Neuronal stem cell (in vitro differentiated cells): ENCODE measurements at regions not wholly inside any gene's neighbourhood (a gene's known extent, or its start where the extent isn't known, plus 50 kb on each side); places are given as distances from the start of the nearest gene placed in this dataset.

Source experiments
- DNase-seq: peaks from one replicate; pipeline ENCODE4 v3.0.0-alpha.2; 2013; ENCODE audit warnings: low spot score
- H2AFZ ChIP-seq: one replicate; pipeline ENCODE4 v1.6.1; 2013; ENCODE audit warnings: mild to moderate bottlenecking, low read length, inconsistent platforms
- H2AK5ac ChIP-seq: 2 replicates; pipeline ENCODE4 v1.6.1; 2013; ENCODE audit warnings: low read depth, mild to moderate bottlenecking, inconsistent platforms, low read length, moderate library complexity, mixed read lengths
- H2BK120ac ChIP-seq: 2 replicates; pipeline ENCODE4 v1.6.1; 2013; ENCODE audit warnings: low read depth, mild to moderate bottlenecking, inconsistent platforms, low read length, moderate library complexity, mixed read lengths
- H2BK12ac ChIP-seq: one replicate; pipeline ENCODE4 v1.6.1; 2013; ENCODE audit warnings: low read length, inconsistent platforms
- H2BK15ac ChIP-seq: 2 replicates; pipeline ENCODE4 v1.6.1; 2013; ENCODE audit warnings: mild to moderate bottlenecking, low read length, inconsistent platforms, mixed read lengths
- H2BK5ac ChIP-seq: one replicate; pipeline ENCODE4 v1.6.1; 2013; ENCODE audit warnings: inconsistent platforms, mild to moderate bottlenecking, low read length, moderate library complexity
- H3K14ac ChIP-seq: one replicate; pipeline ENCODE4 v1.6.1; 2013; ENCODE audit warnings: low read length, inconsistent platforms
- H3K18ac ChIP-seq: 2 replicates; pipeline ENCODE4 v1.6.1; 2013; ENCODE audit warnings: low read length, inconsistent platforms
- H3K23ac ChIP-seq: 2 replicates; pipeline ENCODE4 v1.6.1; 2013; ENCODE audit warnings: low read depth, mild to moderate bottlenecking, mixed read lengths, low read length, inconsistent platforms; ENCODE audit not compliant: poor library complexity
- H3K27ac ChIP-seq: replicated peaks from 3 replicates; pipeline ENCODE4 v1.5.1; 2013; ENCODE audit warnings: low read length, inconsistent platforms
- H3K27me3 ChIP-seq, 3 experiments: 2 replicates each; pipeline ENCODE4 v1.6.1; 2013; ENCODE audit warnings: low read length in 3 of 3, mild to moderate bottlenecking in 2 of 3, inconsistent platforms in 1 of 3, low read depth in 1 of 3, mixed read lengths in 1 of 3, moderate library complexity in 1 of 3; ENCODE audit not compliant: control insufficient read depth in 3 of 3, insufficient read depth in 3 of 3
- H3K36me3 ChIP-seq, 2 donors: replicated peaks in 1 of 2; 2 replicates each; pipeline ENCODE4 v1.6.1; 2013; ENCODE audit warnings: low read length in 2 of 2; ENCODE audit not compliant: control insufficient read depth in 2 of 2, insufficient read depth in 2 of 2
- H3K4ac ChIP-seq: 2 replicates; pipeline ENCODE4 v1.6.1; 2013; ENCODE audit warnings: inconsistent platforms, mild to moderate bottlenecking, low read length, moderate library complexity
- H3K4me1 ChIP-seq, 2 donors: 1 replicate in 1 of 2; 2 replicates in 1 of 2; pipeline ENCODE4 v1.6.1; 2013; ENCODE audit warnings: low read length in 2 of 2, low read depth in 1 of 2; ENCODE audit not compliant: control insufficient read depth in 2 of 2, insufficient read depth in 1 of 2
- H3K4me2 ChIP-seq: one replicate; pipeline ENCODE4 v1.6.1; 2013; ENCODE audit warnings: mild to moderate bottlenecking, low read length, inconsistent platforms; ENCODE audit not compliant: insufficient read depth, poor library complexity, severe bottlenecking
- H3K4me3 ChIP-seq, 2 donors: 2 replicates each; pipeline ENCODE4 v1.5.1; 2013; ENCODE audit warnings: low read length in 2 of 2, mild to moderate bottlenecking in 2 of 2, inconsistent platforms in 1 of 2, moderate library complexity in 1 of 2
- H3K79me1 ChIP-seq: one replicate; pipeline ENCODE4 v1.6.1; 2013; ENCODE audit warnings: low read depth, mild to moderate bottlenecking, inconsistent platforms, low read length, moderate library complexity
- H3K9ac ChIP-seq: one replicate; pipeline ENCODE4 v1.6.1; 2013; ENCODE audit warnings: mild to moderate bottlenecking, low read depth, low read length, inconsistent platforms; ENCODE audit not compliant: poor library complexity
- H3K9me3 ChIP-seq, 2 donors: replicated peaks in 1 of 2; 2 replicates each; pipeline versions ENCODE3 to v1.6.1; 2013; ENCODE audit warnings: low read length in 2 of 2, mild to moderate bottlenecking in 2 of 2, inconsistent platforms in 1 of 2, low read depth in 1 of 2, mixed read lengths in 1 of 2, moderate library complexity in 1 of 2; ENCODE audit not compliant: control insufficient read depth in 2 of 2, insufficient read depth in 1 of 2
- H4K8ac ChIP-seq: one replicate; pipeline ENCODE4 v1.6.1; 2013; ENCODE audit warnings: low read depth, mild to moderate bottlenecking, inconsistent platforms, low read length, moderate library complexity
- H4K91ac ChIP-seq: one replicate; pipeline ENCODE4 v1.6.1; 2013; ENCODE audit warnings: low read length, low read depth, mild to moderate bottlenecking, inconsistent platforms; ENCODE audit not compliant: poor library complexity
- WGBS, 2 donors: extraction: QIAGEN DNeasy Blood & Tissue Kit; methylation state at CpG; one replicate each; pipeline ENCODE4 v1.1.7; 2013; ENCODE audit warnings: missing lambda C conversion rate in 2 of 2, mixed read lengths in 1 of 2; ENCODE audit not compliant: insufficient read length in 2 of 2, insufficient replicate concordance in 1 of 2; ENCODE audit errors: extremely low coverage in 2 of 2; 5-methylcytosine and 5-hydroxymethylcytosine counted together

DNA sequence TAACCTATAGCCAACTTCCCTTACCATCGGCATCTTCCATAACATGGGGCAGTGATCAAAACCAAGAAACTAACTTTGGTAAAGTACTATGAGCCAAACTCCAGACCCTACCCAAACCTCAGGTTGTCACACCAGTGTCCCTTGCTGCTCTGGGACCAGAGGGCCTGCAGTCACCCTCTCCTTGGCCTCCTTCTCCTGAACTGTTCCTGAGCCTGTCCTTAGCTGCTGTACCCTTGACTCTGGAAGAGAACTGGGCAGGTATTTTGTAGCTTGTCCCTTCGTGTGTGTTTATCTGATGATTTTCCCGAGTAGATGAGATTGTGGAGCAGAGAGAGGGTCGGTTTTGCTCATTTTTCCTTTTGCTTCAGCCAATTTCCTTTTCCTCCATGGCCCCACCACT, 240.4 kb downstream of the SYK start:
- no peak overlapping the region for H4K91ac ChIP-seq
- no peaks in the 10 kb centered on the region for H3K27me3 ChIP-seq
- no peak overlapping the region for H3K4ac ChIP-seq
- H3K23ac ChIP-seq: no peak overlapping the region
- no peaks in the 10 kb centered on the region for H3K36me3 ChIP-seq
- H2AFZ ChIP-seq: no peak overlapping the region
- no peak overlapping the region for H3K4me2 ChIP-seq
- H2BK120ac ChIP-seq: no peak overlapping the region
- no peak overlapping the region for H3K4me3 ChIP-seq
- H3K4me1 ChIP-seq: peaks cover 8 to 14% of the 10 kb centered on the region in 2 donors
- peaks cover 2% of the 10 kb centered on the region for H3K79me1 ChIP-seq
- no peak overlapping the region for H3K27ac ChIP-seq
- DNase-seq: no peak
- WGBS, 2 donors: no CpG with 5 or more reads among the region's 4 CpGs
- no peak overlapping the region for H2BK15ac ChIP-seq
- no peak overlapping the region for H4K8ac ChIP-seq
- H3K9me3 ChIP-seq: peaks cover 0 to 2% of the 10 kb centered on the region in 2 donors
- no peak overlapping the region for H3K9ac ChIP-seq
- H2AK5ac ChIP-seq: no peak overlapping the region
- H3K18ac ChIP-seq: no peak overlapping the region
- no peak overlapping the region for H3K14ac ChIP-seq
- H2BK5ac ChIP-seq: no peak overlapping the region
- H2BK12ac ChIP-seq: no peak overlapping the region

DNA sequence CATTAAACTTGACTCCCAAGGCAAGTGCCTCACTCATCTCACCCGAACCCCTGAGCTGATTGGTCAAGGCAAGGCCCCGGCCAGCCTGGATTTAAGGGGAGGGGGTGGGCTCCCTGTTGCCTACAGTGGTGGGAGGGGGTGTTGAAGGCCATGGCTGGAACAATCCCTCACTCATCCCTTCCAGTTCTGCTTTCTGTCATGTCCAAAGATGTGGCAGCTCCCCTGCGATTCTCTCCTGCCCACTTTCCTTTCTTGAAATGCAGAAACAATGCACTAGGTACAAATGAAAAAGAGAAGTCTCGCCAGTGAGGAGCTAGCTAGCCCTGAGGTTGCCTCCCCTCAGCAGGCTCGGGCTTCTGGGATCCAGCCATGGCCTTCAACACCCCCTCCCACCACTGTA, 240.9 kb downstream of the SYK start:
- no peak overlapping the region for H3K14ac ChIP-seq
- no peak overlapping the region for H2AFZ ChIP-seq
- H3K4me2 ChIP-seq: no peak overlapping the region
- H3K4me1 ChIP-seq: peaks cover 6 to 11% of the 10 kb centered on the region in 2 donors
- peaks cover 0 to 2% of the 10 kb centered on the region in 2 donors for H3K9me3 ChIP-seq
- no peak for DNase-seq
- H3K36me3 ChIP-seq: no peaks in the 10 kb centered on the region
- WGBS, 2 donors: no CpG with 5 or more reads among the region's 5 CpGs
- no peak overlapping the region for H2BK15ac ChIP-seq
- no peak overlapping the region for H2BK120ac ChIP-seq
- H3K27ac ChIP-seq: no peak overlapping the region
- no peak overlapping the region for H3K18ac ChIP-seq
- peaks cover 2% of the 10 kb centered on the region for H3K79me1 ChIP-seq
- no peak overlapping the region for H2BK12ac ChIP-seq
- H4K91ac ChIP-seq: no peak overlapping the region
- no peak overlapping the region for H3K4ac ChIP-seq
- H3K27me3 ChIP-seq: no peaks in the 10 kb centered on the region
- H4K8ac ChIP-seq: no peak overlapping the region
- H2AK5ac ChIP-seq: no peak overlapping the region
- H3K4me3 ChIP-seq: no peak overlapping the region
- no peak overlapping the region for H3K23ac ChIP-seq
- H3K9ac ChIP-seq: no peak overlapping the region
- no peak overlapping the region for H2BK5ac ChIP-seq

DNA sequence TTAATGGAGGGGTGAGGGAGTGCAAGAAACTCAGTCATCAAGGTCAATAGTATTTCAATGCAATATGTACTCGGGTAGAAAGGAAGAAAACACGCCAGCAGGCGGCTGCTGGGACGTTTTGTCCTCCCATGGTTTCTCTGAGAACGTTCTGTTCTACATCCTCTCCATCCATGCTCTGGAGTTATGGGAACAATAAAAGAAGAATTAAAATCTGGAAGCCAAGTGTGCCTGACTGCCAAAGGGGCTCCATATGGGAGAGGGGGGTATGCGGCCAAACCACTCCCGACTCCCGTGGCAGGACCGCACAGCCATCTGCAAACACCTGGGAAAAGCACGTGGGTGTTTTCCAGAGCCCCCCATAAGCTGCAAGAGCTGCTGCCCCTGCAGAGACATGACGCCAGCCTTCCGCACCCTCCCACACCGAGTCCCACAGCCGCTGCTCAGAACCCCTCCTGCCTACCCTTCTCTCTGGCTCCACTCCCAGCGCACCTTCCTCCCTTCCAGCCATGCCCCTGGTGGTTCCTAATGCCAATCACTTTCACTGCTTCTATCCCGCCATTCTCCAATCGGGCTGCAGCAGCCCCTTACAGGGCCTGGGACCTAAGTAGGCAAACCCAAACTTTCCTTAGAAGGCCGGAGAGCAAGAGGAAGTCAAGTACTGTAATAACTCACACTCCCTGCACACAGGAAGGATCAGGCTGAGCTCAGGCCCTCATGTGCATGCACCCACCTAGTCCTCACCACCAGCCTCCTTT, 241.6 kb downstream of the SYK start:
- Histone ChIP-seq H2AK5ac (no peak overlapping the region), H3K4me3 (no peak overlapping the region), H2BK5ac (no peak overlapping the region), H2BK15ac (no peak overlapping the region), H3K9me3 (peaks cover 0 to 2% of the 10 kb centered on the region in 2 donors), H3K27me3 (peaks cover 0 to under 1% (median 0%) of the 10 kb centered on the region in 3 experiments), H3K4me2 (no peak overlapping the region), H4K8ac (no peak overlapping the region), H3K27ac (no peak overlapping the region), H2AFZ (no peak overlapping the region), H3K9ac (no peak overlapping the region), H2BK120ac (no peak overlapping the region), H3K36me3 (no peaks in the 10 kb centered on the region), H3K79me1 (peaks cover 2% of the 10 kb centered on the region), H2BK12ac (no peak overlapping the region), H3K23ac (no peak overlapping the region), H4K91ac (no peak overlapping the region), H3K4ac (no peak overlapping the region), H3K14ac (no peak overlapping the region), H3K18ac (no peak overlapping the region), H3K4me1 (peaks cover 0 to 7% of the 10 kb centered on the region in 2 donors)
- WGBS, 2 donors: no CpG with 5 or more reads among the region's 18 CpGs
- DNase-seq: no peak

DNA sequence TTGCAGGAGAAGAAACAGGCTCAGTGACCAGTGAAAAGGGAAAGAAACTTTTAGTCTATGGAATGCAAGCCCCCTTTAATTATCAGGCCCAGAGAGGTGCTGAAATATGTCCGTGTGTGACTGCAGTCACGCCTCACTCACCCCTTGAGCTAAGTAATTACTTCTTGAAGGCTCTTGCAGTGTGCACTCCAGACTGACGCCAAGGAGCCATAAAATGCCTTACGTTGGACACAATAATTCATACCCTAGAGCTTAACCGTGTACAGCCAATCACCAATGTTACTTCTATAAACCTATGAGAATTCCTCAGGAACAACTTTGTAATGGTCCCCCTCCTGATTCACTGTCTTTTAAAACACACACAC, 242.2 kb downstream of the SYK start:
- no peak overlapping the region for H3K18ac ChIP-seq
- no peak overlapping the region for H2AFZ ChIP-seq
- no peak overlapping the region for H2BK120ac ChIP-seq
- no peak overlapping the region for H2BK15ac ChIP-seq
- H4K8ac ChIP-seq: no peak overlapping the region
- no peak overlapping the region for H3K9ac ChIP-seq
- H2AK5ac ChIP-seq: no peak overlapping the region
- H3K4me3 ChIP-seq: no peak overlapping the region
- no peak overlapping the region for H3K14ac ChIP-seq
- no peak for DNase-seq
- peaks cover 0 to 2% (median 0%) of the 10 kb centered on the region in 3 experiments for H3K27me3 ChIP-seq
- no peaks in the 10 kb centered on the region for H3K79me1 ChIP-seq
- no peak overlapping the region for H3K4me2 ChIP-seq
- H3K4me1 ChIP-seq: peaks cover 0 to 4% of the 10 kb centered on the region in 2 donors
- H2BK5ac ChIP-seq: no peak overlapping the region
- H3K23ac ChIP-seq: no peak overlapping the region
- WGBS, 2 donors: no CpG with 5 or more reads among the region's 5 CpGs
- H4K91ac ChIP-seq: no peak overlapping the region
- H3K4ac ChIP-seq: no peak overlapping the region
- no peak overlapping the region for H3K27ac ChIP-seq
- no peaks in the 10 kb centered on the region for H3K36me3 ChIP-seq
- H3K9me3 ChIP-seq: no peaks in the 10 kb centered on the region
- H2BK12ac ChIP-seq: no peak overlapping the region
